ENCODE measurements at regions not wholly inside any gene's neighbourhood (a gene's known extent, or its start where the extent isn't known, plus 50 kb on each side); places are given as distances from the start of the nearest gene placed in this dataset.
"Not testable (repeated sequence)": the region's sequence is repeated elsewhere in the genome, so short reads cannot be mapped to it uniquely, and the experiment has no call there.

DNA sequence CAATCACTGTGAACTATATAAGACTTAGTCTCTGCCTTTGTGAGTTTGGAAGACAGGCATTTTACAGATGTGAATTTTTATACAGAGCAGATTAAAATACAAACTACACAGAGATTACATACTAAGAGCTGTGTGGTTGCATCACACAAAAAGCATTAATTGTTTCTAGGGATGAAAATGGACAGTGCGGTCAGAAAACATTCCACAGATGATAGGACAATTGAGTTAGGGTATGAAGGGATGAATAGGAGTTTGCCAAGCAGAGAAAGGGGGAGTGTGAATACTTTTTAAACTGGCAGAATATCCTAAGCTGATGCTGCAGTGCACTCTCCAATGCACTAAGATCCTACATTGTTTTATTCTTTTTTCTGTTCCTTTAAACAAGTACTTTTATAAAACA lies 345.8 kb downstream of the VRK1 start:
- no peak for DNase-seq (ENCODE audit: low read depth)

DNA sequence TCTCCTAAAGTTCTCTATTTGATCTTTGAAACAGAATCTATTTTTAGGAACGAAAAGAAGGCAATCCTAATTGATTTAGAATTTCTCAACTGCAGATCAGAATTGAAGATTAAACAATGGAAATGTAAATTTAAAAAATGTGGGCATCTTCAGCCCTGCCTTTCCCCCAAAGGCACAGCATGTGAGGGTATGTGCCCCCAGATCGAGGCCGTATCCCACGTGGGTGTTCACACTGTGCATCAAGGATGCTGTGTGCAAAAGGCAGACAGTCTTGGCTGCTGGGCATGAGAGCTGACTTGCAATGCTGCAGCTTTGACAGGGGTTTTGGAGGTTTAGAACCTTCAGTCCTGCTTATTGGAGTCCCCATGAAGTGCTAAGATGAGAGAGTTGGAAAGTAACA lies 346.3 kb downstream of the VRK1 start:
- no peak for DNase-seq (ENCODE audit: low read depth)

DNA sequence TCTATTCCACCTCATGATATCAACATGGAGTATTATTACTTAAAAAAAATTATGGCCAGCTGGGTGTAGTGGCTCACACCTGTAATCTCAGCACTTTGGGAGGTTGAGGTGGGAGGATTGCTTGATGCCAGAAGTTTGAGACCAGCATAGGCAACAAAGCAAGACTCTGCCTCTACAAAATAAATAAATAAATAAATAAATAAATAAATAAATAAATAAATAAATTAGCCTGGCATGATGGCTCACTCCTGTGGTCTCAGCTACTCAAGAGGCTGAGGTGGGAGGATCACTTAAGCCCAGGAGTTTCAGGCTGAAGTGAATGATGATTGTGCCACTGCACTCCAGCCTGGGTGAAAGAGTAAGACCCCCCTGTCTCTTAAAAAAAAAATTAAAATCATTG lies 350.8 kb downstream of the VRK1 start:
- not testable (repeated sequence) for DNase-seq (ENCODE audit: low read depth)

DNA sequence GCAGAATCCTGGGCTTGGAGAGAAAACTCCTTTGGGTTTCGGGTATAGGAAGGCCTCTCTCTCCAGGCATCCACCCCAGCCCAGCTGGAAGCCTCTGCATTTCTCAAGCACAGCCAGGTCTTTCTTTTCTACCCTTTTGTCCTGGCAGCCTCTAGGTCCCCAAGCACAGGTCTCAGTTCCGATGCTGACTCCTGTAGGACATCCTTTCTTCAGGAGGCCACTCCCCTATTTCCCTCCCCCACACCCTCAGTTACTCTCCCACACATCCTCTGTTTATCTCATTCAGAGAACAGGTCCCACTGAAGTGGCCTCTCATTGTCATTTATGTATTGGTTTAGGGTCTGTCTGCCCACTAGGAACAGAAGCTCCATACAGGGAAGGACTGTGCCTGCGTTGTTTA lies 352.6 kb downstream of the VRK1 start:
- DNase-seq (ENCODE audit: low read depth): no peak

DNA sequence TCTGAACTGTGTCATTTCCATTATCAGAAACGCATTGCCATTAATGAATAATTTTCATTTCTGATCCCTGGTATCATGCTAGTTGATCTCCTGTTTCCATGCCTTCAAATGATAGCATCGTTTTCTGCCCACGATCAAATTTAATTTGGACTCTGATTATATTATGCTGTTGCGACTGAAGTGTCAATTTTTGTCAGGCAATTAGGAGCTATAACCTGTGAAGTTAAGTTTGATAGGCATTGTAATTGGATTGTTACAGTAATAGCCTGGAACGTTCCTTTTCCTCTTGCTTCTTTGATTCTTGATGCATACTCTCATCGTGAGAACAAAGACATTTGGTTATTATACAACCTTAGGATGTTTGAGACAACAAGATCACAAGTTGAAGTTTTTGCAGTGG lies 356.3 kb downstream of the VRK1 start:
- no peak for DNase-seq (ENCODE audit: low read depth)

DNA sequence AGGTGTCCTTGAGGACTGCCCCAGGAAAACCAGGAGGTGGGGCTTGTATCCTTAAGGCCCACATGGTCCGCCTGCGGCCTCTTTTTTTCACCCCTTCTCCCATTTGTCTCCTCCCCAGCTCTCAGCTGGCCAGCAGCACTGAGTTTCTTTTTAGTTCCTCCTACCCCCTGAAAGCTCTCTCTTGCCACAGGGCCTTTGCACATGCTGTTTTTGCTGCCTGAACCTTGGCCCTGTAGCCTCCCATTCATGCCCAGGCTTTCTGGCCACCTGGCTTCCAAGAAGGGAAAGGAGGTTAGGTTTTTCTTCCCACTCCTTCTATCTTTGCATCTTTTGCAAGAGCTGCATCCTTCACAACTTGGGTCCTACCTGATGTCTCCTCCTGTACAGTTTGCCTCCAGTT lies 358.1 kb downstream of the VRK1 start:
- no peak for DNase-seq (ENCODE audit: low read depth)

DNA sequence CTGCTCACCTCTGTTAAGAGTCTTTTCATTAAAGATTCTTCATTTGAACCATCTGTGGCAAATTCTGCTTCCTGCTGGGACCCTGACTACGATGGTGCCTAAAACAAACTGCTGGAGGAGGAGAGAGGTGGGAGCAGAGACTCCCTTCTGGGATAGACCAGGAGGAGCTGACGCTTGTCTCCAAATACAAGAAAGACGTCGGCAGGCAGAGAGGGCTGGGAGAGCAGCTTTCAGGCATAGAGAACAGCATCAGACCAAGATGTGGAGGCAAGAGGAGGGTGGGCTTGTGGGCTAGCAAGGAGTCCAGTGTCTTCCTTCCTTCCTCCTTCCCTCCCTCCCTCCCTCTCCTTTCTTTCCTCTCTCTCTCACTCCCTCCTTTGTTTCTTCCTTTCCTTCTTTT lies 358.6 kb downstream of the VRK1 start:
- DNase-seq (ENCODE audit: low read depth): no peak

DNA sequence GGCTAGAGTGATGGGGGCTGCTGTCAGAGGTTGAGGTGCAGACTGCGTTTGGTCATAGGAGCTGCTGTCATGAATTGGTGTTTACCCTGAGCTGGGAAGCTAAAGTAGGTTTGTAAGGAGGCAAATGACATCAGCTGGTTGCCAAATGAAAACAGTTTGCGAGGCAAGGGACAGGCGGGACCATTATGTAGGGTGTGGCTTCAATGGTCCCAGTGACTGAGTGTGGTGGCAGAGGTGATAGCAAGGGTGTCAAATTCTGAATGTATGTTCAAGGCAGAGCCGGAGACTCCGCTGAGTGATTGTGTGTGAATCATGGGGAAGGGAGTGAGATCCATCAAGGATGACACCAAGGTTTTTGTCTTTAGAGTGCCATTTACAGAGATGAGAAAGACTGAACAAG lies 359.5 kb downstream of the VRK1 start:
- DNase-seq (ENCODE audit: low read depth): no peak

DNA sequence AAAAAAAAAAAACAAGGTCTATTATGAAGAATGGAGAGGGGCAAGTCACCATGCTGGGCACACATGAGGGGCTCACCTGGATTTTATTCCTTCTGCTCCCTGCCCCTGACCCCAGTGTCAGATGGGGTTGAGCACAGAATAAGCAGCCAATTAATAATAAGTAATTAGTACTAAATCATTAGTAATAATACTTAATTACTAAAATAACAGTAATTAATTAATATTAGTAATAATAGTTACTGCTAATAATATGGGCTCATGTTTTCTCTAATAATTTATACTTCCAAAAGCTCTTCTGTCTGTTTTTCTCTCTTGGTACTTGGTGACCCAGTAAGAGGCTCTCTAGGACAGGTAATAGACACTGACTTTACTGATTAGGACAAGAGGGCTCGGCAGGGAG lies 360.9 kb downstream of the VRK1 start:
- no peak for DNase-seq (ENCODE audit: low read depth)

DNA sequence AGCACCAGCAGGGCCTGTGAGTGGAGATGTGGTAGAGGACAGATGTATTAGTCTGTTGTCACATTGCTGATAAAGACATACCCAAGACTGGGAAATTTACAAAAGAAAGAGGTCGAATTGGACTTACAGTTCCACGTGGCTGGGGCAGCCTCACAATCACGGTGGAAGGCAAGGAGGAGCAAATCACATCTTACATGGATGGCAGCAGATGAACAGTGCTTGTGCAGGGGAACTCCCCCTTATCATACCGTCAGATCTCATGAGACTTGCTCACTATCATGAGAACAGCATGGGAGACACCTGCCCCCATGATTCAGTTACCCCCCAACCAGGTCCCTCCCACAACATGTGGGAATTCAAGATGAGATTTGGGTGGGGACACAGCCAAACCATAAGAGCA lies 361.9 kb downstream of the VRK1 start:
- DNase-seq (ENCODE audit: low read depth): no peak

DNA sequence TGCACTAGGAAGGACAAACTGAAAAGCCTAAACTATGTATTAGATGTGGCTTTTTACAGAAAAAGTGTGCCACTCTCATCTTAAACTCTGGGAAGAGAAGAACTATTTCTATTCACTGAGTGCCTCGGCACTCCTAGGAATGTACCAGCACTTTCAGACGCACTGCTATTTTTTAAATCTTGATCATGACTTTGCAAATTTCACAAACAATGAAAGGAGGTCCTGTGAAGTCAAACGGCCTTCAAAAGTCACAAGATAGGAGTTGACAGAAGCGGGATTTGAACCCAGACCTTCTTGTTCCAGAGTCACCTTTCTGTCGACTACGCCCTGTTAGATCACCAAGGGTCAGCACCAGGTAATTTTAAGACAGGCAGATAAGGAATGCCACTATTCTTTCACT lies 365.4 kb downstream of the VRK1 start:
- DNase-seq (ENCODE audit: low read depth): no peak

DNA sequence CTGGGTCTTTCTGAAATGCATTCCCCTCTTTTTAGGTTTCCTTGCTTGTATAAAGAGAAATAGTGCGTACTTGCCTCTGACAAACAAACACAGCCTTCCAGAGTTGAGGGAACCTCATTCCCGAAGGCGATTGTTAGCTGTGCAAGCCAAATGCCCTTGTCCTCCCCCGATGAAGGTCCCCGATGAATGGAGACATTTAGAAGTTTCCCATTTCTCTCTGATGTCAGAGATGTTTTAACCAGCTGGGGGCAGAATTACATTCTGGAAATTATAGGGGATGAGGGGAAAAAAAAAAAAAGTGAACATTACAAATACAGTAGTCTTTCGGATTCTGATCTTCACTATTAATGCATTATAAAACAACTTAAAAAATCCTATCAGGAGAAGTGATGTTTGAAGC lies 366.8 kb downstream of the VRK1 start:
- DNase-seq (ENCODE audit: low read depth): no peak

DNA sequence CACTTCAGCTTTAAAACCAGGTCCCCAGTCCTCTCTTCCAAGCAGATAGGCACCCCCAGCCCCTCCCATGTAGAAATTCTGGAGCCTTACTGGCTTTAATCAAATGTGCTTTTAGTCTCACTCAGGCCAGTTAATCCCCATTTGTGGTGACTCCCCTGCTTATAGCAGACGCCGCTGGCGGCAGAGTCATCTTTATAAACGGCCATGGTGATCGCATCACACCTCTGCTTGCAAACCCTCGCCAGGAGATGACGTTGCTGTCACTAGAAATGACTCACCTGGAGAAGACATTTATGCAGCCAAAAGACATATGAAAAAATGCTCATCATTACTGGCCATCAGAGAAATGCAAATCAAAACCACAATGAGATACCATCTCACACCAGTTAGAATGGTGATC lies 369.3 kb downstream of the VRK1 start:
- no peak for DNase-seq (ENCODE audit: low read depth)

DNA sequence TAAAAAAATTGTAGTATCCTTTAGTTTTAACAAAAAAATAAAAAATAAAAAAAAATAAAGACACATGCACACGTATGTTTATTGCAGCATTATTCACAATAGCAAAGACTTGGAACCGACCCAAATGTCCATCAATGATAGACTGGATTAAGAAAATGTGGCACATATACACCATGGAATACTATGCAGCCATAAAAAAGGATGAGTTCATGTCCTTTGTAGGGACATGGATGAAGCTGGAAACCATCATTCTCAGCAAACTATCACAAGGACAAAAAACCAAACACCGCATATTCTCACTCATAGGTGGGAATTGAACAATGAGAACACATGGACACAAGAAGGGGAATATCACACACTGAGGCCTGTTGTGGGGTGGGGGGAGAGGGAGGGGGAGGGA lies 370.4 kb downstream of the VRK1 start:
- not testable (repeated sequence) for DNase-seq (ENCODE audit: low read depth)

DNA sequence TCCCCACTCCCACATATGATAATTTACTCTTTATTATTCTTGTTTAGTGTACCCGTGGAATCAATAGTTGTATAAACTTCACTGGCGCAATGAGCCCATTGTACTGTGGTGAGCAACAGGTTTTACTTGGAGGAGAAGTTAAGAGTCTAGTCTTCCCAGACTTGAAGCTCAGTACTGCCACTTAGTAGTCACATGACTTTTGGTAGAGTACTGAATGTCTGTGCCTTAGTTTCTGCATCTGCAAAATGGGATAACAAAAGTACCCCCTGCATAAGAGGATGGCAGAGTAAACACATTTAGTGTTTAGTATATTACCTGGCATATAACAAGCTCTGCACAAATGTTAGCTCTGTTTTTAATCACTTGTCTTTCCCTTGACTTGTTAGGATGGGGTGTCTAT lies 375.5 kb downstream of the VRK1 start:
- no peak for DNase-seq (ENCODE audit: low read depth)

DNA sequence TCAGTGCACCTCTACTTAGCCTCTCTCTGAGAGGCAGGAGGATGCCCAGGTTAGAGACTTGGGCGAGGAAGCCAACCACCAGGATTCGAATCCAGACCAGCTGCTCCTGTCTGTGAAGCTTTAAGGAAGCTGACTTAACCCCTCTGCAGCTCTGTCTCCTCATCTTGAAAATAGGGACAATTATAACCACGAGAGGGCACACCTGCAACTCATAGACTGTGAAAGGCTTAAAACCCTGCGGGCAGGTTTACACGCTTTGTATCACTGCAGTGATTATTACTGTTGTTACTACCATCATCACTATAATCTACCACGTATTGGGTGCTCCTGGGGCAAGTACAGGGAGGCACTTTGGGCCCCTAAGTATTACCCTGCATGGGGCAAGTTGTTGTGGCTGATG lies 379.8 kb downstream of the VRK1 start:
- DNase-seq (ENCODE audit: low read depth): peak; percentile 7

DNA sequence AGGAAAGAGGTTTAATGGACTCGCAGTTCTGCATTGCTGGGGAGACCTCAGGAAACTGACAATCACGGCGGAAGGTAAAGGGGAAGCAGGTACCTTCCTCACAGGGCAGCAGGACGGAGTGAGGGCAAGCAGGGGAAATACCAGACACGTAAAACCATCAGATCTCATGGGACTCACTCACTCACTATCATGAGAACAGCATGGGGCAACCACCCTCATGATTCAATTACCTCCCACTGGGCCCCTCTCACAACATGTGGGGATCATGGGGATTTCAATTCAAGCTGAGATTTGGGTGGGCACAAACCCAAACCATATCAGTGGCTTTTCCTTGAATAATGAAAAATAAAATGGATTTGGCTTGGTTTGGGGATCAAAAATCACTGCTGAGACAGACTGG lies 380.5 kb downstream of the VRK1 start:
- no peak for DNase-seq (ENCODE audit: low read depth)

DNA sequence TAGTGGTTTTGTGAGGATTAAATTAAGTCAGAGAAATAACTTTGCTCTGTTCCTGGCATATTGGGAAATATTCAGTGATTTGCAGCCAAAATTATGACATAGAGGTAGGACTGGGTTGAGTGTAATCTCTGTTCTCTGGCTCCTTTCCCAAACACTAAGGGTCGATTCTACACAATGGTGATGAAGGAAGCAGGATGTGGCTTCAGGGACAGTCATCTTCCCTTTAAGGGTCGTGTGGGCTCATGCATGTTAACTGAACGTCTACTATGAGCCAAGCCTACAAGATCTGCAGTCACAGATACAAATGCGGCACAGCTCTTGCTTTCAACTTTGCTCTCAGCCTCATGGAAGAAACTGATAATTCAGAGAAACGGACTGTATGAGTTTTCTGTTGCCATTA lies 381.6 kb downstream of the VRK1 start:
- DNase-seq (ENCODE audit: low read depth): no peak

DNA sequence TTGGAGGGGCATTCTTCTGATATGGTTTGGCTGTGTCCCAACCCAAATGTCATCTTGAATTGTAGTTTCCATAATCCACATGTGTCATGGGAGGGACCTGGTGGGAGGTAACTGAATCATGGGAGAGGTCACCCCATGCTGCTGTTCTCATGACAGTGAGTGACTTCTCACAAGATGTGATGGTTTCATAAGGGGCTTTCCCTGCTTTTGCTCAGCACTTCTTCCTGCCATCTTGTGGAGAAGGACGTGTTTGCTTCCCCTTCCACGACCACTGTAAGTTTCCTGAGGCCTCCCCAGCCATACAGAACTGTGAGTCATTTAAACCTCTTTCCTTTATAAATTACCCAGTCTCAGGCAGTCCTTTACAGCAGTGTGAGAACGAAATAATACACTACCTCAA lies 382.4 kb downstream of the VRK1 start:
- peak; percentile 4 for DNase-seq (ENCODE audit: low read depth)

DNA sequence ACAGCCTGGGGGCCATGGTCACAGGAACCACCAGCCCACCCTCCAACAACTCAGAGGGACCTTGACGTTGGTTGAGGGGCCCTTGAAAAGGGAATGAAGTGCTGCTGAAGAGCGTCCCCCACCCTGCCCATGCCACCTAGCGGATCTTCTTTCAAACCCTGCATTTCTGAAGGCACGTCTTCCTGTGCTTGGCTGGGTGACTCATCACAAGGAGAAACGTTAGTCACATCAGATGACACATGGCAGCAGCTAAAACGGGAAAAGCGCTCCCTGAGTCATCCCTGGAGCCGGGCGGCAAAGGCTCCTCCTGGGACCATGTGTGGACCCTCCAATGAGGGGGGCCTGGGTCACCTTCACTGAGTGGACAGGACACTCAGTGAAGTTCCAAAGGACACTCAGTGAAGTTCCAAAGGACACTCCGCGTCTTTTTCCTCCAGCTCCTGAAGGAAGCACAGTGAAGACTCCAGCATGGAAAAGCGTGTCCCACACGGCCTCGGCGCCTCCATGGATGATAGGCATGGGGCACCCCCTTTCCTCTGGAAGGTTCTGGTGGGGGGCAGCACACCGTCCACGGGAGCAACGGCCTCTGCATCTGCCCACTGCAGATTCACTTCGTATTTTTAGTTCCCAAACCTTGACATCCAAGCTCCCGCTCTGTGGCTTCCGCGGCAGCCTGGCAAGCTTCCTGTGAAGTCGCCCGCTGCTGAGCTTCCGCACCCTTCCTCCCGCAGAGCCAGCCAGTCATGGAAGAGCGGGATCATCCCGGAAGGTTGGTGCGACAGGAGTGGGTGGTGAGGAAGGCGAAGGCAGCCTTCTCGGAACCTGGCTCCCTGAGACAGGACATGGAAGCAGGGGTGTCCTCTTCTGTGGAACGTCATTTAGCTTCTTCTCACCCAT lies 383.4 kb downstream of the VRK1 start:
- peak; percentile 64 for DNase-seq (ENCODE audit: low read depth)

DNA sequence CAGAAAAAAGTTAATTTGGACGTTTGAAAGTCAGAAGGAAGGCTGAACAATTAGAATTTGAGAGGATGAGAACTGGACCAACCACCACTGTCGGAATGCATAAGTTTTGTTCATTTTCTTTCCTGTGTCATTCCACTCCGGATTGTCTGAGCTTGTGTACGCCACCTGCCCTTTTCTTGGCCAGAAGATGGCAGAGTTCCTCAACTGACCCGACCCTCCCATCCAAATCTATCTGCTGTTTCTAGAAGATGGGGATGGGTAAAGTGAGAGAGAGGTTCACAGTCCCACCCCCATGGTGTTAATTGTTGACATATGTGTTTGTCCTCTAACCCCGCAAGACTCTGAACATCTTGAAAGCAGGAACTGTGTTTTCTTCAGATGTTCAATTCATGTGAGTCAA lies 388.0 kb downstream of the VRK1 start:
- peak; percentile 9 for DNase-seq (ENCODE audit: low read depth)

DNA sequence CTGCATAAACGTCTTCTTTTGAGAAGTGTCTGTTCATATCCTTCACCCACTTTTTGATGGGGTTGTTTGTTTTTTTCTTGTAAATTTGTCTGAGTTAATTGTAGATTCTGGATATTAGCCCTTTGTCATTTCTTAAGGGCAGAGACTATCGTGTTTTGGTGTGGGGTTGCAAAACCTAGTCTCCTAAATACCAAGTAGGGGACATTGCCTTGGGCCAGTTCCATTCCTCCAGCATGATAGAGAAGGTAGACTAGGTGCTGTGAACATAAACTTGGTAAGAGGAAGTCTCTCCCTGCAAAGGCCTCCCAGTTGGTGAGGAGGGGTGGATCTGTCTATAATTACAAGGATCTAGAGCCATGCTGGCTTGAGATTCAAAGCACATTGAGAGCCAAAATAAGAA lies 390.7 kb downstream of the VRK1 start:
- DNase-seq (ENCODE audit: low read depth): no peak

DNA sequence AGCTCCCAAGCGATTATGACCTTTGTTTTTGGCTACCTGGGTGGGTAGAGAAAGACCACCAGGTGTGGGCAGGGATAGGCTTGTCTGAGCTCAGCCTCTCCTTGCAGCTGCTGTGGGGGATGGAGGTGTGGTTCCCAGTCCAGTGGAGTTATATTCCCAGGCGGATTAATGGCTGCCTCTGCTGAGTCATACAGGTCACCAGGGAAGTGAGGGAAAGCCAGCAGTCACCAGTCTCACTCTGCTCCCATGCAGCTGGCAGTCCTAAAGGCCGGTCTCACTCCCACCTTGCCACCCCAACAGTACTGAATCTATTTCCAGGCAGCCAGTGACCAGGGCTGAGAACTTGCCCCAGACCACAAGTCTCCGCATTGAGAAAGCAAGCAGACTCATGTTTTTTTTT lies 399.2 kb downstream of the VRK1 start:
- DNase-seq (ENCODE audit: low read depth): peak; percentile 13

DNA sequence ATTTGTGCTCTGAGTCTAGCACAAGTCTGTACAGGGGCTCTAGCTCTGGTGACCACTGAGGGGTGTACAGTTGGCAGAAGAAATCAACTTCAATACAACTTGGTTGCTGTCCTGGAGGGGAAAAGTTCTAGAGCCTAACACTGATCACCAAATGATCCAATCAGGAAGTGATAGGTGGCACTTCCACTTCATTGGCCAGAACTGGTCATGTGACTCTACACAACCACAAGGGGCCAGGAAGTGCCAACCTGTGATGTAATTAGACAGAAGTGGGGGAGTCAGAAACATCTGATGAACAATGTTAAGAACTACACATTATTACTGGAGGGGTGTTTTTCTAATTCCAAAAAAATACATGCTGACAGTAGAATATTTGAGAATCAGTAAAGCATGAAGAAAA lies 401.6 kb downstream of the VRK1 start:
- DNase-seq (ENCODE audit: low read depth): no peak
